IMR-90 (cell line): ENCODE measurements at regions not wholly inside any gene's neighbourhood (a gene's known extent, or its start where the extent isn't known, plus 50 kb on each side); places are given as distances from the start of the nearest gene placed in this dataset.

Experiments used
- FOS ChIP-seq: fragments of 150-350 bp; IDR thresholded peaks from 2 replicates; pipeline ENCODE4 v1.6.1; 2016; ENCODE audit warnings: low read depth, low read length
- MXI1 ChIP-seq: IDR thresholded peaks from 2 replicates; pipeline ENCODE4 v1.6.1; 2012; ENCODE audit warnings: low read depth, mild to moderate bottlenecking, low read length, moderate library complexity, borderline replicate concordance
- NFE2L2 ChIP-seq: fragments of 150-350 bp; IDR thresholded peaks from 2 replicates; pipeline ENCODE4 v1.6.1; 2016; ENCODE audit warnings: low read depth, mild to moderate bottlenecking, low read length
- POLR2A ChIP-seq: IDR thresholded peaks from 2 replicates; pipeline ENCODE4 v1.6.1; 2012; ENCODE audit warnings: mild to moderate bottlenecking, low read depth, low read length
- RAD21 ChIP-seq: IDR thresholded peaks from 2 replicates; pipeline ENCODE4 v1.6.1; 2012; ENCODE audit warnings: low read length, improper control_type of control experiment
- RCOR1 ChIP-seq: IDR thresholded peaks from 2 replicates; pipeline ENCODE4 v1.6.1; 2012; ENCODE audit warnings: mild to moderate bottlenecking, low read length, improper control_type of control experiment; ENCODE audit not compliant: insufficient replicate concordance
- RFX5 ChIP-seq: IDR thresholded peaks from 2 replicates; pipeline ENCODE4 v1.8.0; 2012; ENCODE audit warnings: low read depth, mild to moderate bottlenecking, low read length, moderate library complexity
- SMC3 ChIP-seq: fragments of 150-350 bp; IDR thresholded peaks from 2 replicates; pipeline ENCODE4 v1.6.1; 2016; ENCODE audit warnings: low read depth, mild to moderate bottlenecking, antibody characterized with exemption, low read length, moderate library complexity
- TF ChIP-seq, protein P1 (sequence below): conservative IDR thresholded peaks from 2 replicates; pipeline ENCODE4 v1.5.1; 2012; ENCODE audit warnings: mild to moderate bottlenecking, low read depth, low read length, improper control_type of control experiment
- TF ChIP-seq, protein P2 (sequence below): fragments of 150-350 bp; IDR thresholded peaks from 2 replicates; pipeline ENCODE4 v1.6.1; 2016; ENCODE audit warnings: low read depth, mild to moderate bottlenecking, low read length, moderate library complexity, borderline replicate concordance

DNA sequence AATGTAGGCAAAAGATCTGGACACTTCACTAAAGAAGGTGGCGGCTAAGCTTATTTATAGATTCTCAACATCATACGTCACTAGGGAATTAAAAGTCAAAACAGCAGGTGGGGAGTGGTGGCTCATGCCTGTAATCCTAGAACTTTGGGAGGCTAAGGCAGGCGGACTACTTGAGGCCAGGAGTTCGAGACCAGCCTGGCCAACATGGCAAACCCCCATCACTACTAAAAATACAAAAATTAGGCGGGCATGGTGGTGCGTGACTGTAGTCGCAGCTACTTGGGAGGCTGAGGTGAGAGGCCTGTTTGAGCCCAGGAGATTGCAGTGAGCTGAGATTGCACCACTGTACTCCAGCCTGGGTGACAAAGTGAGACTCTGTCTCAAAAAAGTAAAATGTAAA is 74.6 kb downstream of the GPX5 start:
- TF ChIP-seq, protein P1, sequence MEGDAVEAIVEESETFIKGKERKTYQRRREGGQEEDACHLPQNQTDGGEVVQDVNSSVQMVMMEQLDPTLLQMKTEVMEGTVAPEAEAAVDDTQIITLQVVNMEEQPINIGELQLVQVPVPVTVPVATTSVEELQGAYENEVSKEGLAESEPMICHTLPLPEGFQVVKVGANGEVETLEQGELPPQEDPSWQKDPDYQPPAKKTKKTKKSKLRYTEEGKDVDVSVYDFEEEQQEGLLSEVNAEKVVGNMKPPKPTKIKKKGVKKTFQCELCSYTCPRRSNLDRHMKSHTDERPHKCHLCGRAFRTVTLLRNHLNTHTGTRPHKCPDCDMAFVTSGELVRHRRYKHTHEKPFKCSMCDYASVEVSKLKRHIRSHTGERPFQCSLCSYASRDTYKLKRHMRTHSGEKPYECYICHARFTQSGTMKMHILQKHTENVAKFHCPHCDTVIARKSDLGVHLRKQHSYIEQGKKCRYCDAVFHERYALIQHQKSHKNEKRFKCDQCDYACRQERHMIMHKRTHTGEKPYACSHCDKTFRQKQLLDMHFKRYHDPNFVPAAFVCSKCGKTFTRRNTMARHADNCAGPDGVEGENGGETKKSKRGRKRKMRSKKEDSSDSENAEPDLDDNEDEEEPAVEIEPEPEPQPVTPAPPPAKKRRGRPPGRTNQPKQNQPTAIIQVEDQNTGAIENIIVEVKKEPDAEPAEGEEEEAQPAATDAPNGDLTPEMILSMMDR, result no peak
- TF ChIP-seq NFE2L2 (no peak), RAD21 (no peak), POLR2A (no peak), RFX5 (no peak), RCOR1 (no peak), SMC3 (no peak), MXI1 (no peak), FOS (no peak)
- TF ChIP-seq, protein P2, sequence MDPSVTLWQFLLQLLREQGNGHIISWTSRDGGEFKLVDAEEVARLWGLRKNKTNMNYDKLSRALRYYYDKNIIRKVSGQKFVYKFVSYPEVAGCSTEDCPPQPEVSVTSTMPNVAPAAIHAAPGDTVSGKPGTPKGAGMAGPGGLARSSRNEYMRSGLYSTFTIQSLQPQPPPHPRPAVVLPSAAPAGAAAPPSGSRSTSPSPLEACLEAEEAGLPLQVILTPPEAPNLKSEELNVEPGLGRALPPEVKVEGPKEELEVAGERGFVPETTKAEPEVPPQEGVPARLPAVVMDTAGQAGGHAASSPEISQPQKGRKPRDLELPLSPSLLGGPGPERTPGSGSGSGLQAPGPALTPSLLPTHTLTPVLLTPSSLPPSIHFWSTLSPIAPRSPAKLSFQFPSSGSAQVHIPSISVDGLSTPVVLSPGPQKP, result no peak
